SK-N-SH treated with all-trans-retinoic acid at 6 μM for 48 hours (cell line): ENCODE measurements at regions not wholly inside any gene's neighbourhood (a gene's known extent, or its start where the extent isn't known, plus 50 kb on each side); places are given as distances from the start of the nearest gene placed in this dataset.

Experiments
- ATAC-seq: fragments of 200-7000 bp; cut with Tn5 transposase; 3 replicates; pipeline ENCODE4 v1.9.1; 2020; ENCODE audit warnings: mild to moderate bottlenecking, moderate library complexity
- ARNTL ChIP-seq: fragments of 450-650 bp; formaldehyde crosslinking; IDR thresholded peaks from 2 replicates; pipeline ENCODE4 v1.5.0; 2020; ENCODE audit warnings: low read depth, mild to moderate bottlenecking, moderate library complexity, borderline replicate concordance
- BACH2 ChIP-seq: fragments of 250-450 bp; sonication (Bioruptor Pico); IDR thresholded peaks from 2 replicates; pipeline ENCODE4 v1.9.0; 2021; ENCODE audit warnings: mild to moderate bottlenecking, borderline replicate concordance
- CREB5 ChIP-seq: fragments of 250-450 bp; sonication (Bioruptor Pico); IDR thresholded peaks from 2 replicates; pipeline ENCODE4 v1.5.1; 2020; ENCODE audit warnings: low read depth, mild to moderate bottlenecking, moderate library complexity
- CSDC2 ChIP-seq: fragments of 250-450 bp; sonication (Bioruptor Pico); IDR thresholded peaks from 2 replicates; pipeline ENCODE4 v1.5.0; 2020; ENCODE audit warnings: mild to moderate bottlenecking, moderate library complexity
- CSRNP3 ChIP-seq: fragments of 250-450 bp; sonication (Bioruptor Pico); IDR thresholded peaks from 2 replicates; pipeline ENCODE4 v1.5.1; 2021; ENCODE audit warnings: mild to moderate bottlenecking, moderate library complexity
- ESRRG ChIP-seq: fragments of 250-450 bp; sonication (Bioruptor Pico); IDR thresholded peaks from 2 replicates; pipeline ENCODE4 v1.6.1; 2021; ENCODE audit warnings: mild to moderate bottlenecking
- GLIS3 ChIP-seq: fragments of 250-450 bp; sonication (Bioruptor Pico); IDR thresholded peaks from 2 replicates; pipeline ENCODE4 v1.5.0; 2020; ENCODE audit warnings: mild to moderate bottlenecking, moderate library complexity
- ISL1 ChIP-seq: fragments of 250-450 bp; sonication (Bioruptor Pico); IDR thresholded peaks from 2 replicates; pipeline ENCODE4 v2.1.2; 2022; ENCODE audit warnings: mild to moderate bottlenecking, moderate library complexity
- OSR1 ChIP-seq: fragments of 250-450 bp; sonication (Bioruptor Pico); IDR thresholded peaks from 2 replicates; pipeline ENCODE4 v1.8.0; 2022; ENCODE audit warnings: moderate library complexity, mild to moderate bottlenecking, inconsistent platforms
- PATZ1 ChIP-seq: fragments of 250-450 bp; sonication (Bioruptor Pico); IDR thresholded peaks from 2 replicates; pipeline ENCODE4 v1.8.0; 2020; ENCODE audit warnings: mild to moderate bottlenecking, moderate library complexity, borderline replicate concordance
- POU6F1 ChIP-seq: fragments of 250-450 bp; sonication (Bioruptor Pico); IDR thresholded peaks from 2 replicates; pipeline ENCODE4 v1.8.0; 2021; ENCODE audit warnings: low read depth, mild to moderate bottlenecking, moderate library complexity, borderline replicate concordance
- PPARA ChIP-seq: fragments of 250-450 bp; sonication (Bioruptor Pico); IDR thresholded peaks from 2 replicates; pipeline ENCODE4 v1.5.0; 2020; ENCODE audit warnings: mild to moderate bottlenecking, borderline replicate concordance
- RARB ChIP-seq: fragments of 250-450 bp; sonication (Bioruptor Pico); IDR thresholded peaks from 2 replicates; pipeline ENCODE4 v1.8.0; 2021; ENCODE audit warnings: mild to moderate bottlenecking, moderate library complexity
- SNAI2 ChIP-seq: fragments of 250-450 bp; sonication (Bioruptor Pico); IDR thresholded peaks from 2 replicates; pipeline ENCODE4 v1.5.0; 2020; ENCODE audit warnings: mild to moderate bottlenecking, moderate library complexity
- TCF4 ChIP-seq: fragments of 250-450 bp; sonication (Bioruptor Pico); IDR thresholded peaks from 2 replicates; pipeline ENCODE4 v1.8.0; 2021; ENCODE audit warnings: mild to moderate bottlenecking, moderate library complexity, borderline replicate concordance
- TOX ChIP-seq: fragments of 250-450 bp; sonication (Bioruptor Pico); IDR thresholded peaks from 2 replicates; pipeline ENCODE4 v1.8.0; 2021; ENCODE audit warnings: mild to moderate bottlenecking, moderate library complexity, borderline replicate concordance
- TSHZ2 ChIP-seq: fragments of 250-450 bp; sonication (Bioruptor Pico); IDR thresholded peaks from 2 replicates; pipeline ENCODE4 v1.5.0; 2020; ENCODE audit warnings: mild to moderate bottlenecking, moderate library complexity
- ZC3H10 ChIP-seq: fragments of 250-450 bp; sonication (Bioruptor Pico); IDR thresholded peaks from 2 replicates; pipeline ENCODE4 v1.5.1; 2021; ENCODE audit warnings: mild to moderate bottlenecking, moderate library complexity
- ZFP3 ChIP-seq: fragments of 250-450 bp; sonication (Bioruptor Pico); IDR thresholded peaks from 2 replicates; pipeline ENCODE4 v1.5.0; 2020; ENCODE audit warnings: mild to moderate bottlenecking, moderate library complexity
- ZFP30 ChIP-seq: fragments of 450-650 bp; formaldehyde crosslinking; IDR thresholded peaks from 2 replicates; pipeline ENCODE4 v1.5.0; 2022; ENCODE audit warnings: mild to moderate bottlenecking, moderate library complexity
- ZNF565 ChIP-seq: fragments of 450-650 bp; formaldehyde crosslinking; conservative IDR thresholded peaks from 2 replicates; pipeline ENCODE4 v1.5.0; 2020; ENCODE audit warnings: low read depth, mild to moderate bottlenecking, moderate library complexity
- ZNF70 ChIP-seq: fragments of 450-650 bp; formaldehyde crosslinking; IDR thresholded peaks from 2 replicates; pipeline ENCODE4 v1.5.0; 2020; ENCODE audit warnings: mild to moderate bottlenecking, moderate library complexity
- ZNF8 ChIP-seq: fragments of 450-650 bp; formaldehyde crosslinking; IDR thresholded peaks from 2 replicates; pipeline ENCODE4 v1.5.0; 2020; ENCODE audit warnings: mild to moderate bottlenecking, moderate library complexity

- ATAC-seq = peak; percentile 19; the same call in 2 of the 3 replicates
- no peak for TF ChIP-seq BACH2 (CRISPR knock-in tag)
- TF ChIP-seq ESRRG (CRISPR knock-in tag) = no peak
- TF ChIP-seq TCF4 = no peak
- no peak for TF ChIP-seq ZNF8 (CRISPR knock-in tag)
- TF ChIP-seq ZNF70 (CRISPR knock-in tag) = no peak
- TF ChIP-seq PATZ1 (CRISPR knock-in tag) = no peak
- TF ChIP-seq ZFP30 (CRISPR knock-in tag) = no peak
- no peak for TF ChIP-seq RARB (CRISPR knock-in tag)
- TF ChIP-seq TSHZ2 (CRISPR knock-in tag) = no peak
- TF ChIP-seq ZC3H10 (CRISPR knock-in tag) = no peak
- no peak for TF ChIP-seq PPARA (CRISPR knock-in tag)
Observed at GRCh38 chr4:156557920-156558319, 413.7 kb downstream of the PDGFC start.

GRCh38 chr4:156556336-156556735 is 415.3 kb downstream of the PDGFC start:
- TF ChIP-seq BACH2 (CRISPR knock-in tag) = no peak
- no peak for TF ChIP-seq ZC3H10 (CRISPR knock-in tag)
- no peak for TF ChIP-seq ZNF70 (CRISPR knock-in tag)
- no peak for TF ChIP-seq ZFP3
- no peak for TF ChIP-seq SNAI2 (CRISPR knock-in tag)
- no peak for TF ChIP-seq ZNF565 (CRISPR knock-in tag)
- no peak for TF ChIP-seq GLIS3 (CRISPR knock-in tag)
- TF ChIP-seq POU6F1 (CRISPR knock-in tag) = no peak
- TF ChIP-seq CSRNP3 (CRISPR knock-in tag) = no peak
- no peak for TF ChIP-seq CSDC2 (CRISPR knock-in tag)
- no peak for TF ChIP-seq ZNF8 (CRISPR knock-in tag)
- TF ChIP-seq ARNTL = no peak
- TF ChIP-seq TCF4 = no peak
- TF ChIP-seq OSR1 = no peak
- TF ChIP-seq TOX (CRISPR knock-in tag) = no peak
- TF ChIP-seq TSHZ2 (CRISPR knock-in tag) = no peak
- no peak for TF ChIP-seq ISL1 (CRISPR knock-in tag)
- TF ChIP-seq CREB5 (CRISPR knock-in tag) = no peak
- ATAC-seq = no peak
